WTC11 (cell line): ENCODE measurements at regions not wholly inside any gene's neighbourhood (a gene's known extent, or its start where the extent isn't known, plus 50 kb on each side); places are given as distances from the start of the nearest gene placed in this dataset.

Experiments
- ATAC-seq: fragments of 200-7000 bp; cut with Tn5 transposase; 2 replicates; pipeline ENCODE4 v1.10.0; 2021; ENCODE audit warnings: mild to moderate bottlenecking, moderate library complexity
- CTCF ChIA-PET: fragments of 300-600 bp; sonication (Branson Sonifier 250); formaldehyde crosslinking; loops from one replicate; lab custom pipeline; 2021; ENCODE audit warnings: antibody characterized with exemption; lab: Charles Lee
- POLR2A ChIA-PET: fragments of 350-600 bp; sonication (Branson Sonifier 250); formaldehyde crosslinking; loops from one replicate; lab custom pipeline; 2021; ENCODE audit warnings: antibody characterized with exemption; lab: Charles Lee
- DNase-seq: peaks from one replicate; pipeline ENCODE4 v3.0.0; 2021; ENCODE audit warnings: low spot score
- H3K27ac Mint-ChIP-seq: 2 replicates; pipeline ENCODE4 v1.8.0; 2021; ENCODE audit warnings: mixed read lengths
- H3K27me3 Mint-ChIP-seq: 2 replicates; pipeline ENCODE4 v1.8.0; 2021; ENCODE audit warnings: low read depth, mild to moderate bottlenecking, moderate library complexity, mixed read lengths
- H3K36me3 Mint-ChIP-seq: 2 replicates; pipeline ENCODE4 v1.8.0; 2021; ENCODE audit warnings: mixed read lengths
- H3K4me1 Mint-ChIP-seq: 2 replicates; pipeline ENCODE4 v1.8.0; 2022; ENCODE audit warnings: mixed read lengths
- H3K4me3 Mint-ChIP-seq: 2 replicates; pipeline ENCODE4 v1.8.0; 2021; ENCODE audit warnings: mild to moderate bottlenecking, moderate library complexity, mixed read lengths
- H3K9me3 Mint-ChIP-seq: 2 replicates; pipeline ENCODE4 v1.8.0; 2021; ENCODE audit warnings: mixed read lengths
- AR ChIP-seq: fragments of 250-450 bp; sonication (Bioruptor Pico); IDR thresholded peaks from 2 replicates; pipeline ENCODE4 v1.9.0; 2021; ENCODE audit warnings: mild to moderate bottlenecking
- CREM ChIP-seq: sonication (generic); formaldehyde crosslinking; IDR thresholded peaks from 2 replicates; pipeline ENCODE4 v1.8.1; 2022; ENCODE audit warnings: mild to moderate bottlenecking, missing genetic modification reagents, moderate library complexity
- E2F5 ChIP-seq: sonication (generic); formaldehyde crosslinking; IDR thresholded peaks from 2 replicates; pipeline ENCODE4 v1.8.1; 2022; ENCODE audit warnings: mild to moderate bottlenecking, moderate library complexity, missing genetic modification reagents
- ELF4 ChIP-seq: sonication (generic); formaldehyde crosslinking; IDR thresholded peaks from 2 replicates; pipeline ENCODE4 v1.8.1; 2022; ENCODE audit warnings: low read depth, mild to moderate bottlenecking, moderate library complexity, missing genetic modification reagents
- EMX1 ChIP-seq: fragments of 250-450 bp; sonication (Bioruptor Pico); IDR thresholded peaks from 2 replicates; pipeline ENCODE4 v1.8.0; 2021; ENCODE audit warnings: mild to moderate bottlenecking
- FOXK1 ChIP-seq: sonication (generic); formaldehyde crosslinking; IDR thresholded peaks from 2 replicates; pipeline ENCODE4 v1.8.0; 2022; ENCODE audit warnings: mild to moderate bottlenecking, moderate library complexity, missing genetic modification reagents
- GABPB1 ChIP-seq: sonication (generic); formaldehyde crosslinking; IDR thresholded peaks from 2 replicates; pipeline ENCODE4 v1.8.1; 2023; ENCODE audit warnings: mild to moderate bottlenecking, missing genetic modification reagents
- GRHL2 ChIP-seq: fragments of 250-450 bp; sonication (Bioruptor Pico); IDR thresholded peaks from 2 replicates; pipeline ENCODE4 v1.8.0; 2022; ENCODE audit warnings: mild to moderate bottlenecking, moderate library complexity; ENCODE audit not compliant: insufficient replicate concordance, severe bottlenecking
- NFYB ChIP-seq: sonication (generic); formaldehyde crosslinking; conservative IDR thresholded peaks from 2 replicates; pipeline ENCODE4 v1.8.0; 2022; ENCODE audit warnings: low read depth, missing genetic modification reagents
- NR2C2 ChIP-seq: sonication (generic); formaldehyde crosslinking; IDR thresholded peaks from 2 replicates; pipeline ENCODE4 v1.8.0; 2022; ENCODE audit warnings: mild to moderate bottlenecking, missing genetic modification reagents
- ZBTB43 ChIP-seq: sonication (generic); formaldehyde crosslinking; IDR thresholded peaks from 2 replicates; pipeline ENCODE4 v1.8.1; 2023; ENCODE audit warnings: mild to moderate bottlenecking, missing genetic modification reagents
- ZNF423 ChIP-seq: fragments of 250-450 bp; sonication (Bioruptor Pico); IDR thresholded peaks from 2 replicates; pipeline ENCODE4 v2.1.2; 2022; ENCODE audit warnings: mild to moderate bottlenecking, moderate library complexity
- ZNF532 ChIP-seq: fragments of 250-450 bp; sonication (Bioruptor Pico); IDR thresholded peaks from 2 replicates; pipeline ENCODE4 v1.9.0; 2021; ENCODE audit warnings: mild to moderate bottlenecking, borderline replicate concordance
- TF ChIP-seq, protein P1 (sequence below): fragments of 250-450 bp; sonication (Bioruptor Pico); IDR thresholded peaks from 2 replicates; pipeline ENCODE4 v1.9.0; 2021; ENCODE audit warnings: moderate library complexity, mild to moderate bottlenecking, inconsistent platforms, borderline replicate concordance
- TF ChIP-seq, protein P2 (sequence below): sonication (generic); formaldehyde crosslinking; IDR thresholded peaks from 2 replicates; pipeline ENCODE4 v1.8.0; 2022; ENCODE audit warnings: mild to moderate bottlenecking, missing genetic modification reagents
- TF ChIP-seq, protein P3 (sequence below): sonication (generic); formaldehyde crosslinking; IDR thresholded peaks from 2 replicates; pipeline ENCODE4 v1.8.0; 2023; ENCODE audit warnings: missing genetic modification reagents, mild to moderate bottlenecking, borderline replicate concordance

DNA sequence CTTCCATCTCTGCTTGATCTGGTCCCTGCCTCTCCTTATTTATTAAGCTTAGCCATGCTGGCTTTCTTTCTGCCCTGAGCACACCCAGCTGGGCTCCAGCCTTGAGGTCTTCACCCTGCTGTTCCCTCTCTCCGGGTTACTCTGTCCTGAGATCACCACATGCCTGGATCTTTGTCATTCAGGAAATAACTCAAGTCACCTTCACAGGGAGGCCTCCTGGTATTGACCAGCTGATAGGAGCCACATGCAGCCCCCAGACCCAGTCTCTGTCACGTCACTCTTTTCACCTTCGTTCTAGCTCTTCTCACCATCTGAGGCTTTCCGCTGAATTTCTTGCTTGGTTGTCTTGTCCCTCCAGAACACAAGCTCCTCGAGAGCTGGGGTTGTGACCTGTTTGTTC, 114.4 kb downstream of the TSN start:
- POLR2A ChIA-PET = no interaction called here
- Mint-ChIP-seq H3K4me1 (peaks cover 2% of the 10 kb centered on the region; the same call in 1 of the 2 replicates), H3K27ac (no peak overlapping the region), H3K4me3 (no peak overlapping the region), H3K27me3 (no peaks in the 10 kb centered on the region; the same call in 1 of the 2 replicates), H3K9me3 (no peaks in the 10 kb centered on the region), H3K36me3 (no peaks in the 10 kb centered on the region)
- CTCF ChIA-PET = no interaction called here
- TF ChIP-seq, protein P1, sequence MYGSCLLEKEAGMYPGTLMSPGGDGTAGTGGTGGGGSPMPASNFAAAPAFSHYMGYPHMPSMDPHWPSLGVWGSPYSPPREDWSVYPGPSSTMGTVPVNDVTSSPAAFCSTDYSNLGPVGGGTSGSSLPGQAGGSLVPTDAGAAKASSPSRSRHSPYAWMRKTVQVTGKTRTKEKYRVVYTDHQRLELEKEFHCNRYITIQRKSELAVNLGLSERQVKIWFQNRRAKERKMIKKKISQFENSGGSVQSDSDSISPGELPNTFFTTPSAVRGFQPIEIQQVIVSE (CRISPR knock-in tag) = no peak
- TF ChIP-seq ZNF423 (CRISPR knock-in tag) = peak; percentile 73
- ATAC-seq = no peak
- DNase-seq = no peak

DNA sequence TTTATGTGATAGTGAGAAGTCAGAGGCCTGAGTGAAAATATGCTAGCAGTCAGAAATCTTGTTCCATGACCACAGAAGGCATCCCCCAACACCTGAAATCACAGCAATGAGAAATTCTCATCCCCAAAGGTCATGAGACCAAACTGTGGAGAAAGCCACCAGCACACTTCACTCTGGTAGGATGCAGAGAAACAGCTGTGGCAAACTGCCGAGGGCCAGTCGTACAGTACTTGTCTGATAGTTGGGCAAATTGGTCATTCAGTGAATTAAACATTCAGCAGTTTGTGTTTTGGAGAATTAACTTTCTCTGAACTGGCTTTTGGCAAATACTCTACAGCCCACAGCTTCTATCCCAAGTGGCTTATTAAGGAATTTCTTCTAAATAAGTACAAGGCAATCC, 117.2 kb downstream of the TSN start:
- no peak overlapping the region for H3K27ac Mint-ChIP-seq
- peaks cover 2% of the 10 kb centered on the region; the same call in 1 of the 2 replicates for H3K4me1 Mint-ChIP-seq
- H3K27me3 Mint-ChIP-seq = no peaks in the 10 kb centered on the region
- DNase-seq (no peak), ATAC-seq (no peak)
- POLR2A ChIA-PET = no interaction called here
- H3K9me3 Mint-ChIP-seq = no peaks in the 10 kb centered on the region
- CTCF ChIA-PET = interaction anchor here (0.7 to 1.0 kb wide), 2 partner anchors 16 to 67 kb away, joined by 4 to 5 read pairs; no protein-coding TSS in a partner anchor
- no peak overlapping the region for H3K4me3 Mint-ChIP-seq
- H3K36me3 Mint-ChIP-seq = no peaks in the 10 kb centered on the region
- no peak for TF ChIP-seq NR2C2 (CRISPR knock-in tag)
- no peak for TF ChIP-seq ZNF532
- no peak for TF ChIP-seq FOXK1 (CRISPR knock-in tag)
- no peak for TF ChIP-seq AR
- no peak for TF ChIP-seq E2F5 (CRISPR knock-in tag)
- TF ChIP-seq, protein P2, sequence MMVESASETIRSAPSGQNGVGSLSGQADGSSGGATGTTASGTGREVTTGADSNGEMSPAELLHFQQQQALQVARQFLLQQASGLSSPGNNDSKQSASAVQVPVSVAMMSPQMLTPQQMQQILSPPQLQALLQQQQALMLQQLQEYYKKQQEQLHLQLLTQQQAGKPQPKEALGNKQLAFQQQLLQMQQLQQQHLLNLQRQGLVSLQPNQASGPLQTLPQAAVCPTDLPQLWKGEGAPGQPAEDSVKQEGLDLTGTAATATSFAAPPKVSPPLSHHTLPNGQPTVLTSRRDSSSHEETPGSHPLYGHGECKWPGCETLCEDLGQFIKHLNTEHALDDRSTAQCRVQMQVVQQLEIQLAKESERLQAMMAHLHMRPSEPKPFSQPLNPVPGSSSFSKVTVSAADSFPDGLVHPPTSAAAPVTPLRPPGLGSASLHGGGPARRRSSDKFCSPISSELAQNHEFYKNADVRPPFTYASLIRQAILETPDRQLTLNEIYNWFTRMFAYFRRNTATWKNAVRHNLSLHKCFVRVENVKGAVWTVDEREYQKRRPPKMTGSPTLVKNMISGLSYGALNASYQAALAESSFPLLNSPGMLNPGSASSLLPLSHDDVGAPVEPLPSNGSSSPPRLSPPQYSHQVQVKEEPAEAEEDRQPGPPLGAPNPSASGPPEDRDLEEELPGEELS (CRISPR knock-in tag) = no peak
- no peak for TF ChIP-seq GABPB1 (CRISPR knock-in tag)
- TF ChIP-seq EMX1 (CRISPR knock-in tag) = no peak
- no peak for TF ChIP-seq ZBTB43 (CRISPR knock-in tag)
- TF ChIP-seq, protein P3, sequence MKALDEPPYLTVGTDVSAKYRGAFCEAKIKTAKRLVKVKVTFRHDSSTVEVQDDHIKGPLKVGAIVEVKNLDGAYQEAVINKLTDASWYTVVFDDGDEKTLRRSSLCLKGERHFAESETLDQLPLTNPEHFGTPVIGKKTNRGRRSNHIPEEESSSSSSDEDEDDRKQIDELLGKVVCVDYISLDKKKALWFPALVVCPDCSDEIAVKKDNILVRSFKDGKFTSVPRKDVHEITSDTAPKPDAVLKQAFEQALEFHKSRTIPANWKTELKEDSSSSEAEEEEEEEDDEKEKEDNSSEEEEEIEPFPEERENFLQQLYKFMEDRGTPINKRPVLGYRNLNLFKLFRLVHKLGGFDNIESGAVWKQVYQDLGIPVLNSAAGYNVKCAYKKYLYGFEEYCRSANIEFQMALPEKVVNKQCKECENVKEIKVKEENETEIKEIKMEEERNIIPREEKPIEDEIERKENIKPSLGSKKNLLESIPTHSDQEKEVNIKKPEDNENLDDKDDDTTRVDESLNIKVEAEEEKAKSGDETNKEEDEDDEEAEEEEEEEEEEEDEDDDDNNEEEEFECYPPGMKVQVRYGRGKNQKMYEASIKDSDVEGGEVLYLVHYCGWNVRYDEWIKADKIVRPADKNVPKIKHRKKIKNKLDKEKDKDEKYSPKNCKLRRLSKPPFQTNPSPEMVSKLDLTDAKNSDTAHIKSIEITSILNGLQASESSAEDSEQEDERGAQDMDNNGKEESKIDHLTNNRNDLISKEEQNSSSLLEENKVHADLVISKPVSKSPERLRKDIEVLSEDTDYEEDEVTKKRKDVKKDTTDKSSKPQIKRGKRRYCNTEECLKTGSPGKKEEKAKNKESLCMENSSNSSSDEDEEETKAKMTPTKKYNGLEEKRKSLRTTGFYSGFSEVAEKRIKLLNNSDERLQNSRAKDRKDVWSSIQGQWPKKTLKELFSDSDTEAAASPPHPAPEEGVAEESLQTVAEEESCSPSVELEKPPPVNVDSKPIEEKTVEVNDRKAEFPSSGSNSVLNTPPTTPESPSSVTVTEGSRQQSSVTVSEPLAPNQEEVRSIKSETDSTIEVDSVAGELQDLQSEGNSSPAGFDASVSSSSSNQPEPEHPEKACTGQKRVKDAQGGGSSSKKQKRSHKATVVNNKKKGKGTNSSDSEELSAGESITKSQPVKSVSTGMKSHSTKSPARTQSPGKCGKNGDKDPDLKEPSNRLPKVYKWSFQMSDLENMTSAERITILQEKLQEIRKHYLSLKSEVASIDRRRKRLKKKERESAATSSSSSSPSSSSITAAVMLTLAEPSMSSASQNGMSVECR (CRISPR knock-in tag) = no peak
- no peak for TF ChIP-seq NFYB (CRISPR knock-in tag)
- TF ChIP-seq GRHL2 (CRISPR knock-in tag) = no peak
- no peak for TF ChIP-seq CREM (CRISPR knock-in tag)
- TF ChIP-seq ELF4 (CRISPR knock-in tag) = no peak
